ENCODE measurements at regions not wholly inside any gene's neighbourhood (a gene's known extent, or its start where the extent isn't known, plus 50 kb on each side); places are given as distances from the start of the nearest gene placed in this dataset.

DNA sequence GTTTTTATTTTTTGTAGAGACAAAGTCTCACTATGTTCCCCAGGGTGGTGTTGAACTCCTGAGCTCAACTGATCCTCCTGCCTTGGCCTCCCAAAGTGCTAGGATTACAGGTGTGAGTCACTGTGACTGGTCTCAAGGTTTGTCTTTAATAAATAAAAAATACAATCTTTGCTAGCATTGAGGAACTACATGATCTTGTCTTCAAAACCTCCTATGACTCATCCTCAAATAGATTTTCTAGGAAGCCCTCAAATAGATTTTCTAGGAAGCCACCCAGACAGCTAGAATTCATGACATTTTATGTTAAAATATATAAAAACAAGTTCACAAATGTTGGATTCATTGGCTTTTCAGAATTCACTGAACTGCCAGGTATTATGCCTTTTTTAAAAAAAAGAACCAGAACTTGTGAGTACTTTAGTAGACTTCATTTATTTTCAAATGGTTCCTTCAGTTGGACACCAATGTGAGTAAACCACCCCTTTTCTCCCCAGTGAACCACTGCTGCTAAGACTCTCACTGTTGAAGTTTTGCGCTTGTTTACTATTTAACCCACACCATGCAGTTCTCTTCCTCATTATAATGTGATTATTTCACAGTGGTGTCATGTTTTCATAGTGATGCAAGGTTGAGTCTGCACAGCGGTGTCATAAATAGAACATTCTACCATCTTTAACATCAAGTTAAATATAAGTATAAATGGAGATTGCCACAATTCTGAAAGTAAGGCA is 303.9 kb downstream of the CASP12 start:
- TF ChIP-seq POLR2AphosphoS5 (IDR thresholded peaks at IDR 0.05): no peak
- TF ChIP-seq, protein P1, sequence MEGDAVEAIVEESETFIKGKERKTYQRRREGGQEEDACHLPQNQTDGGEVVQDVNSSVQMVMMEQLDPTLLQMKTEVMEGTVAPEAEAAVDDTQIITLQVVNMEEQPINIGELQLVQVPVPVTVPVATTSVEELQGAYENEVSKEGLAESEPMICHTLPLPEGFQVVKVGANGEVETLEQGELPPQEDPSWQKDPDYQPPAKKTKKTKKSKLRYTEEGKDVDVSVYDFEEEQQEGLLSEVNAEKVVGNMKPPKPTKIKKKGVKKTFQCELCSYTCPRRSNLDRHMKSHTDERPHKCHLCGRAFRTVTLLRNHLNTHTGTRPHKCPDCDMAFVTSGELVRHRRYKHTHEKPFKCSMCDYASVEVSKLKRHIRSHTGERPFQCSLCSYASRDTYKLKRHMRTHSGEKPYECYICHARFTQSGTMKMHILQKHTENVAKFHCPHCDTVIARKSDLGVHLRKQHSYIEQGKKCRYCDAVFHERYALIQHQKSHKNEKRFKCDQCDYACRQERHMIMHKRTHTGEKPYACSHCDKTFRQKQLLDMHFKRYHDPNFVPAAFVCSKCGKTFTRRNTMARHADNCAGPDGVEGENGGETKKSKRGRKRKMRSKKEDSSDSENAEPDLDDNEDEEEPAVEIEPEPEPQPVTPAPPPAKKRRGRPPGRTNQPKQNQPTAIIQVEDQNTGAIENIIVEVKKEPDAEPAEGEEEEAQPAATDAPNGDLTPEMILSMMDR (IDR thresholded peaks at IDR 0.05): no peak
- TF ChIP-seq POLR2A (IDR thresholded peaks at IDR 0.05): no peak
